ENCODE measurements at regions not wholly inside any gene's neighbourhood (a gene's known extent, or its start where the extent isn't known, plus 50 kb on each side); places are given as distances from the start of the nearest gene placed in this dataset.

GRCh38 chr11:26837154-26837553 is 115.3 kb upstream of the SLC5A12 start:
- no peak for DNase-seq (ENCODE audit: low read depth in 4 of 4, low spot score in 3 of 4)

DNA sequence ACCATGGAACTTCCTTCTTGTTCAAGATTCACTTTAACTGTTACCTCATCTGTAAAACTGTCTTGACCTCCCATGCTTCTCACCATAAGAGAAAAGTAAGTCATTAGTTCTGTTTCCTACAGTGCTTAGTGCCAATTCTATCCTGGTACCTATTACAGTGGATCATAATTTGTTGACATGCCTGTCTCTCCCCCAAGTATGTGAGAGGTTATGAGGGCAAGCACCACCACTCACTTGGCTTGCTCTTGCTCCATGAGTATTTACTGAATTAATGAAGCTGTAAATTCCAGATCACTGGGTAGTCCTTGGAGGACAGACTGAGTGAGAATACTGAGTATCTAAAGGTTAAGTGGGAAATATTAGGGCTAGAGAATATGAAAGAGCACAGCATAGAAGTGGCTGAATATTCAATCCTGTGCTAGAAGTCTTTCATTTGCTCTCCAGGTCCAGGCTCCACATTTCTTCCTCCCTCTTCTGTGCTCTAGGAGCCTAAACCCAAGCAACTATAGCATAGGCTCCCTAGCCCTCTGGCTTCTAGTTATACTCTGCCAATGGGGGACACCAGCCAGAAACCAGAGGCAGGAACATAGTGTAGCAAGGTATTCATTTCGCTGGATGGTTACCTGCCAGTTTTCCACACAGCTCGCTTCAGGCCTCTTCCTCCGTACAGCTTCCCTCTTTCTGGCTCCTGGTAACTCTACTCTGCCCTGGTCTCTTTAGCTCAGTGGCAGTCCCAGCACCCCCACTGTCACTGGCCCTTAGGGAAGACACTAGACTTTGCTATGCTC is 118.2 kb upstream of the SLC5A12 start:
- DNase-seq (ENCODE audit: low read depth in 4 of 4, low spot score in 3 of 4): no peak

- DNase-seq (ENCODE audit: low read depth in 4 of 4, low spot score in 3 of 4): no peak
These were observed 120.1 kb upstream of the SLC5A12 start for GRCh38 chr11:26841818-26842473.

GRCh38 chr11:26842478-26843282 is 120.8 kb upstream of the SLC5A12 start:
- DNase-seq (ENCODE audit: low read depth in 4 of 4, low spot score in 3 of 4): no peak

DNA sequence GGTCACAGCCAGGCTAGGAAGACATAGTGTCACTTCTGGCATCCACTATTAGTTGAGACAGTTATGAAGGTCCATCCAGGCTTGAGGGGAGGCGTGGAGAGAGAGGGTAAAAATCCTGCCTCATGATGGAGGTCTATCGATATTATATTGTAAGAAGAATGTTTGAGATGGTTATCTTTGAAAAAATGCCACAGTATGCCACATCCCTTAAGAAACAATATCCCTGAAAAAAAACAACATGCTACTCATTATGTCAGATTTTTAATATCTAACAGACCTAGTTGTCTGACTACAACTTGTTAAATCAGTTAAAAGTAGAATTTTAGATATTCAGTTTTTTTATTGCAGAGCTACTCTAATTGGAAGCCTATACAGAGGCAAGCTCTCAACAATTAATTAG is 121.7 kb upstream of the SLC5A12 start:
- DNase-seq (ENCODE audit: low read depth in 4 of 4, low spot score in 3 of 4): no peak

GRCh38 chr11:26844963-26845362 is 123.1 kb upstream of the SLC5A12 start:
- no peak for DNase-seq (ENCODE audit: low read depth in 4 of 4, low spot score in 3 of 4)

GRCh38 chr11:26846227-26846626 is 124.4 kb upstream of the SLC5A12 start:
- DNase-seq (ENCODE audit: low read depth in 4 of 4, low spot score in 3 of 4): no peak

- no peak for DNase-seq (ENCODE audit: low read depth in 4 of 4, low spot score in 3 of 4)
These were observed 125.6 kb upstream of the SLC5A12 start for GRCh38 chr11:26847459-26847858.

- DNase-seq (ENCODE audit: low read depth in 4 of 4, low spot score in 3 of 4): no peak
These were observed 126.1 kb upstream of the SLC5A12 start for GRCh38 chr11:26847977-26848376.

DNA sequence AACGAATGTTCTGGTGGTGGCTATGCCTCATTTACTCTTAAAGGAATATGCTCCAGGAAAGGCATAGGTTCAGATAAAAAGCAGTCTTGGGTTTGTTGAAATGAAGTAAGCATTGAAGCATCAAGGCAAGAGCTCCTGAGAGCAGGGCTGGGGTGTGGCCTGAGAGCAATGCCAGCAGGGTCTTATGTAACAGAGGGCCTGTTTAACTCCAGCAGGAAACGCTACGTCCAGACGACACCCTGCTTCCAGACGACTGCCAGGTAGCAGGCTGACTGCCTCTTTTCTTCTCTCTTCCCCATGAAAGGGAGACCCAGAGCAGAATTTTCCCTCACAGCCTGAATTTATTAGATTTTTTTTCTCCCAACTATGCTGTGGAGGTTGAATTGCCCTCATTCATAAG is 127.2 kb upstream of the SLC5A12 start:
- DNase-seq (ENCODE audit: low read depth in 4 of 4, low spot score in 3 of 4): no peak

DNA sequence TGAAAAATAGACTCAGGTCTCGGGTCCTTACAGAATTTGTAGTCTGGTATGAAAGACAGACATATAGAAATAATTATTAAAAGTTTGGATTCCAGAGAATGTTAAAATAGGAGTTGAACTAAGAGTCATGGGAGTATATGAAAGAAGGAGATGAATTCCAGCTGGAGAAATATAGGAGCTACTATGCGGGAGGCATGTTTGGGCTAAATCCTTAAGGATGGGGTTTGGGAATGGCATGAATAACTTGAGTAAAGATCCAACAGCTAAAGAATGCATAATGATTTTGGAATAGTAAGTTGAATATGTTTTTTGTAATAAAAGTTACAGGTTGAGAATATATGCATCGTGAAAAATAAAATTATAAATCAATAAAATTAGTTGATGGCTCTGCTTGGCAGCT is 129.4 kb upstream of the SLC5A12 start:
- no peak for DNase-seq (ENCODE audit: low read depth in 4 of 4, low spot score in 3 of 4)

DNA sequence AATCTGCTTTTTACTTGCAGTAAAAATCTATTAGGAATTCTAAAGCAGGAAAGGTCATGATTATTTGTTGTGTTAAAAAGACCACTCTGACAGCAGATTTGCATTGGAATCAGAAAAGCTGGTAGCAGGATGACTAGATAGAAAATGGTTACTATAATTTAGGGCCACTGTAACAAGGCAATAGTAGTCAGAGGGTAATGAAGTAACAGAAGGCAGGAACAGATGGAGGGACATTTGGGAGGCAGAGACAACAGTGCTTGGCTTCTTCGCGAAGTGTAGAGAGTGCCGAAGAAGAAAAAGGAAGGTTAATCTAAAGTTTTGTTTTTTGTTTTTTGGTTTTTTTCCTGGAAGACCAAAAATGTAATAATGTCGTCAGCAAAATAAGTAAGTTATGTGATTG is 129.8 kb upstream of the SLC5A12 start:
- DNase-seq (ENCODE audit: low read depth in 4 of 4, low spot score in 3 of 4): no peak

GRCh38 chr11:26858098-26858497 is 135.8 kb upstream of the FIBIN start:
- no peak for DNase-seq (ENCODE audit: low read depth in 4 of 4, low spot score in 3 of 4)

DNA sequence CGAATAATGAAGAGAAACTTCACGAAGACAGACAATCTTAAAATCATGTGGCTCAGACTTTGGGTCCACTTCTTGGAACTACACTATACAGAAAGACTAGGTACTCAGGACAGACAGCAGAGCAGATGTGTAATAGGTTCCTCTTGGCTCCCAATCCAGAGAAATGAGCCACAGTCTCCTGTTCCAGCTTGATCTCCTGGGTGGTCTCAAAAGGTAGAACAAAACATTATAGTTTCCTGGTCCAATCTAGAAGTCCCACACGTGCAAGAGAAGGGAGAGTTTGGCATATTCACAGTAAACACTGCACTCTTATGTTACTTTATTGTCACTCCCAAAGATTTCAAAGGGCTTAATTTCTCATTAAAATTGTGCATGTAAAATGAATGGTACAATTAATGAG is 134.5 kb upstream of the FIBIN start:
- no peak for DNase-seq (ENCODE audit: low read depth in 4 of 4, low spot score in 3 of 4)

GRCh38 chr11:26860091-26860780 is 133.7 kb upstream of the FIBIN start:
- DNase-seq (ENCODE audit: low read depth in 4 of 4, low spot score in 3 of 4): no peak

DNA sequence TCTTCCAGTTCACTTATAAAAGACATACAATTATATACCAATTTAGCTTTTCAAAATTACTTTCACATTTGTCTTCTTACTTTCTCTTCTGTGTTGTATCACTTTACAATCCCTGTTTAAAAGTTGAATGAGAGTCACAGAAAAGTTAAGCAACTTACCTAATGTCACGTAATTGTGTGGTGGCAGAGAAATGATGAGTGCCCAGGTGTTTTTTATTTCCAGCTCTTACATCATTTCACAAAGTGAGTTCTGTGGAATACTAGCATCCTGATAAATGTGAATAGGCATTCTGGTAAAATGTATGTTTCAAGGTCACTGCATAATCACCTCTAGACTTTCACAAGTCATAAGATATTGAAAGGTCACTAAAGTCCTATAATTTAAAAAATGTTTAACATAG is 133.0 kb upstream of the FIBIN start:
- no peak for DNase-seq (ENCODE audit: low read depth in 4 of 4, low spot score in 3 of 4)

DNA sequence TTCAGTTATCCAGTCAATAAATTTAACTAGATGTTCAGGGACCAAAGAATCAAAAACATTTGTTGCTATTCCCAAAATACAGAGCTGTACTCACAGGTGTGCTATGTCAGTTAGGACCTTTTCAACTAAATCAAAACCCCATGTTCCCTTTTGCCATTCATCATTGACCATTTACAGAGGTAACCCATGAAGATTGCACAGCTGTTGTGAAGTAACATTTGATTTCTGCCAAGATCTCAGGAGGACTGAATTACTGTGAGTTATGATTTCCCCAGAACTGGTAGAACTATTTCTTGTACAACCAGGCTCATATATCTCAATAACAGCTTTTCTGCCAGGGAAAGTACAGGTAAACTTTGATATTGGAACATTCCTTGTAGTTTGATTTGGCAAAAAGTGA is 131.1 kb upstream of the FIBIN start:
- no peak for DNase-seq (ENCODE audit: low read depth in 4 of 4, low spot score in 3 of 4)

GRCh38 chr11:26865703-26866102 is 128.2 kb upstream of the FIBIN start:
- DNase-seq (ENCODE audit: low read depth in 4 of 4, low spot score in 3 of 4): no peak

DNA sequence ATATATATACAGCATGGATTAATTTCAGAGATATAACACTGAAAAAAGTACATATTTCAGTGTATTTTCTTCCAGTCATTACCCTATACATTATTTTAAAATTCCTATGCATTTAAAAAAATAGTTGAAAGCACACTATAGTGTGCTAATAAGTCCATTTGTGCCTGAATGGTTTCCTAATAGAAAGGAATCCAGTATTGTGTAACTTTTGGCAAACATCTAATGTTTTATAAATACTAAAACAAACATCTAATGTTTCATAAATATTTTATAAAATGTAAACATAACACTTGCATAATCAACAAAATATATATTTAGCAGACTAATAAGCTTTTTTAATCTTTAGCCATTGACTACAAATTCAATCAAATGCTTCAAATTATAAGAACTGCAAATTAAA is 126.6 kb upstream of the FIBIN start:
- no peak for DNase-seq (ENCODE audit: low read depth in 4 of 4, low spot score in 3 of 4)

GRCh38 chr11:26878959-26879581 is 114.8 kb upstream of the FIBIN start:
- no peak for DNase-seq (ENCODE audit: low read depth in 4 of 4, low spot score in 3 of 4)

Data from left renal pelvis (tissue), 4 donors.